WERI-Rb-1 (cell line): ENCODE measurements at regions not wholly inside any gene's neighbourhood (a gene's known extent, or its start where the extent isn't known, plus 50 kb on each side); places are given as distances from the start of the nearest gene placed in this dataset.

ENCODE experiments used
- DNase-seq: peaks from one replicate; pipeline ENCODE4 v3.0.0-alpha.2; 2020
- H3K27ac ChIP-seq: fragments of 250-450 bp; sonication (Bioruptor Pico); 2 replicates; pipeline ENCODE4 v1.5.1; 2020; ENCODE audit warnings: mild to moderate bottlenecking, moderate library complexity
- H3K27me3 ChIP-seq: fragments of 250-450 bp; sonication (Bioruptor Pico); 2 replicates; pipeline ENCODE4 v1.5.1; 2021; ENCODE audit warnings: mild to moderate bottlenecking, low read depth, moderate library complexity; ENCODE audit not compliant: insufficient read depth, severe bottlenecking
- H3K36me3 ChIP-seq: fragments of 250-450 bp; sonication (Bioruptor Pico); 2 replicates; pipeline ENCODE4 v1.5.1; 2020; ENCODE audit warnings: mild to moderate bottlenecking, moderate library complexity
- H3K4me3 ChIP-seq: 2 replicates; pipeline ENCODE4 v1.5.1; 2011; ENCODE audit warnings: low read depth, mild to moderate bottlenecking, control low read depth, low read length
- H3K9me3 ChIP-seq: fragments of 250-450 bp; sonication (Bioruptor Pico); 2 replicates; pipeline ENCODE4 v1.5.1; 2021; ENCODE audit warnings: mild to moderate bottlenecking, moderate library complexity; ENCODE audit not compliant: severe bottlenecking
- CTCF ChIP-seq: IDR thresholded peaks from 2 replicates; pipeline ENCODE4 v1.5.1; 2011; ENCODE audit warnings: low read depth, mild to moderate bottlenecking, control low read depth, inconsistent platforms, low read length

DNA sequence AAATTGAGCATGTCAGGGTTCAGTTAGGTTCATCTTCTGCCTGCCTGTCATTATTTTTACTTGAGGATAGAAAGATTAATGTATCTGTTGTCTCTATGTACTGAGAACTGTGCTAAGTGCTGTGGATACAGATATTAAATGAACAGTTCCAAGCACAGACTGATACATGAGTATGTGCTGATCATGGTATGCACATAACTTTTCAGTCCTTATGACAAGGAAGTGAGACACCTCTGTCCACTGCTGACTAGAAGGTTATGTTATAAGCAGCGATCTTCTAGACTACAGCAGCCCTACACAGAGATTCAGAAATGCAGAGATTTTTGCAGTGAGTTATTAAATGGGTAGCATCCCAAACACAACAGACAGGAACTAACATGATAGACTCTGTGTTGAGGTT lies 335.6 kb upstream of the MTNR1B start:
- Histone ChIP-seq H3K27ac (no peak overlapping the region), H3K4me3 (no peak overlapping the region), H3K27me3 (no peaks in the 10 kb centered on the region), H3K36me3 (no peaks in the 10 kb centered on the region), H3K9me3 (no peaks in the 10 kb centered on the region)
- DNase-seq: no peak
- no peak for TF ChIP-seq CTCF

DNA sequence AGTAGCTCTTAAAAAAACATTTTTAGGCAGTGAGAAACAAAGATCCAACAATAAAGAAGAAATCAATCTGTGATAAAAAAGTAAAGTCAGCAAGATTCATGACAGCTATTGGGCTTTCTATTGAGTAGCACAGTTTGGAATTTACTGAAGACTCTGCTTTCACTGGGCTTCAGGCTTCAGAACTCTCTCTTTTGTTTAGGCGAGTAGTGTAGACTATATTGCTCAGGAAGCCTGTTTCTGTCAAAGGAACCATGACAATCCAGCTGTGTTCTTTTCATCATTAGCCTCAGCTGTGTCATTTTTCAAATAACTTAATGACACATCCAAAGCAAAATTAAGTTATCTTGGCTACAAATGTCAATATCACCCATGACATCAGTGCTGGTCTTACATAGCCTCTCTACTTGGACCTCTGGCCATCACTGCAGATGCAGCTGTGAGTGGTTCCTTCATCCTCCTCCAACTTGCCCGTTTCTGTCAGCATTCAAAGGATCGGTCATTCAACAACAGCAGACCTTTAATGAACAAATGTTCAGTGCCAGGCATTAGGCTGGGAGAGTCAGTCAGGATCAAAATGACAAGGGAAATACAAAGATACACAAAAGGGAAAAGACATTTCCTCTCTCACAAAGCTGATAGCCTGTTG lies 332.8 kb upstream of the MTNR1B start:
- DNase-seq: no peak
- no peak overlapping the region for H3K4me3 ChIP-seq
- no peak overlapping the region for H3K27ac ChIP-seq
- H3K9me3 ChIP-seq: no peaks in the 10 kb centered on the region
- no peaks in the 10 kb centered on the region for H3K27me3 ChIP-seq
- no peaks in the 10 kb centered on the region for H3K36me3 ChIP-seq
- TF ChIP-seq CTCF: no peak

DNA sequence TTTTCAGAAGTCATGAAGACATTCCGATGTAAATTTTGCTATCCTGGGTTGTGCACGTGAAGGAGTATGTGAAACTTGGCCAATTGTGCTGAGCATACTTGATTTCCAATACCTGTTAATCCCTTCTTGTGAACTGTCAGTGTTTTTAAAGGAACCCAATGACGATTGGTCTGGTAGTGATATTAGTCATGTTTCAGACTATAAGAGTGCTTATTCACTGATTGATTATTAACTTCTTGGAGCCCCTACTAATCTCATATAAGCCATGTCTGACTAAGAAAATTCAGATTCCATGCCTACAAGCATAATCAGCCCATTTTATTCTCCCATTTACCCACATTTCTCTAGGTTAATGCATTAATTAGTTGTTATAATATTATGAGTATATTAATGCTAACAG lies 330.8 kb upstream of the MTNR1B start:
- no peak for DNase-seq
- TF ChIP-seq CTCF: no peak

GRCh38 chr11:92642177-92642931 lies 327.1 kb upstream of the MTNR1B start:
- no peak overlapping the region for H3K27ac ChIP-seq
- no peak for DNase-seq
- no peak for TF ChIP-seq CTCF
- no peak overlapping the region for H3K4me3 ChIP-seq
- H3K9me3 ChIP-seq: no peaks in the 10 kb centered on the region
- no peaks in the 10 kb centered on the region for H3K36me3 ChIP-seq
- H3K27me3 ChIP-seq: no peaks in the 10 kb centered on the region

More for the DNA sequence above, 330.8 kb upstream of the MTNR1B start:
- no peaks in the 10 kb centered on the region for H3K27me3 ChIP-seq
- no peak overlapping the region for H3K4me3 ChIP-seq
- H3K36me3 ChIP-seq: no peaks in the 10 kb centered on the region
- H3K27ac ChIP-seq: no peak overlapping the region
- no peaks in the 10 kb centered on the region for H3K9me3 ChIP-seq

- Histone ChIP-seq H3K4me3 (no peak overlapping the region), H3K36me3 (no peaks in the 10 kb centered on the region), H3K9me3 (no peaks in the 10 kb centered on the region), H3K27me3 (no peaks in the 10 kb centered on the region), H3K27ac (no peak overlapping the region)
- no peak for TF ChIP-seq CTCF
- no peak for DNase-seq
Observed at GRCh38 chr11:92643827-92644226, 325.6 kb upstream of the MTNR1B start.
